ENCODE measurements at regions not wholly inside any gene's neighbourhood (a gene's known extent, or its start where the extent isn't known, plus 50 kb on each side); places are given as distances from the start of the nearest gene placed in this dataset.
"Not testable (repeated sequence)": the region's sequence is repeated elsewhere in the genome, so short reads cannot be mapped to it uniquely, and the experiment has no call there.

- DNase-seq (ENCODE audit: low spot score) = no peak
Observed at GRCh38 chr6:67897998-67898607, 737.0 kb upstream of the ADGRB3 start.

- DNase-seq (ENCODE audit: low spot score) = no peak
Observed at GRCh38 chr6:67896476-67896875, 738.6 kb upstream of the ADGRB3 start.

GRCh38 chr6:67889682-67889995, 745.4 kb upstream of the ADGRB3 start:
- DNase-seq (ENCODE audit: low spot score) = no peak

GRCh38 chr6:67888886-67889681, 746.0 kb upstream of the ADGRB3 start:
- DNase-seq (ENCODE audit: low spot score) = no peak

GRCh38 chr6:67888546-67888885, 746.6 kb upstream of the ADGRB3 start:
- DNase-seq (ENCODE audit: low spot score) = no peak

GRCh38 chr6:67887747-67888545, 747.1 kb upstream of the ADGRB3 start:
- no peak for DNase-seq (ENCODE audit: low spot score)

GRCh38 chr6:67887419-67887746, 747.7 kb upstream of the ADGRB3 start:
- no peak for DNase-seq (ENCODE audit: low spot score)

GRCh38 chr6:67886840-67887292, 748.2 kb upstream of the ADGRB3 start:
- DNase-seq (ENCODE audit: low spot score) = no peak

- no peak for DNase-seq (ENCODE audit: low spot score)
Observed at GRCh38 chr6:67886036-67886707, 748.9 kb upstream of the ADGRB3 start.

GRCh38 chr6:67885081-67886033, 749.7 kb upstream of the ADGRB3 start:
- no peak for DNase-seq (ENCODE audit: low spot score)

GRCh38 chr6:67884442-67884841, 750.6 kb upstream of the ADGRB3 start:
- no peak for DNase-seq (ENCODE audit: low spot score)

- no peak for DNase-seq (ENCODE audit: low spot score)
Observed at GRCh38 chr6:67883500-67884366, 751.3 kb upstream of the ADGRB3 start.

GRCh38 chr6:67882436-67883311, 752.4 kb upstream of the ADGRB3 start:
- no peak for DNase-seq (ENCODE audit: low spot score)

- DNase-seq (ENCODE audit: low spot score) = no peak
Observed at GRCh38 chr6:67881706-67882065, 753.4 kb upstream of the ADGRB3 start.

- DNase-seq (ENCODE audit: low spot score) = no peak
Observed at GRCh38 chr6:67880939-67881705, 754.0 kb upstream of the ADGRB3 start.

GRCh38 chr6:67880343-67880742, 754.7 kb upstream of the ADGRB3 start:
- not testable (repeated sequence) for DNase-seq (ENCODE audit: low spot score)

- DNase-seq (ENCODE audit: low spot score) = not testable (repeated sequence)
Observed at GRCh38 chr6:67879928-67880327, 755.2 kb upstream of the ADGRB3 start.

GRCh38 chr6:67879105-67879904, 755.8 kb upstream of the ADGRB3 start:
- not testable (repeated sequence) for DNase-seq (ENCODE audit: low spot score)

All from hepatic stellate cell (primary cell).